HL-60 (cell line): ENCODE measurements at regions not wholly inside any gene's neighbourhood (a gene's known extent, or its start where the extent isn't known, plus 50 kb on each side); places are given as distances from the start of the nearest gene placed in this dataset.

ENCODE experiments used
- CTCF ChIP-seq: IDR thresholded peaks from one replicate; pipeline ENCODE4 v1.5.1; 2011; ENCODE audit warnings: low read length, control low read depth, inconsistent platforms; ENCODE audit not compliant: insufficient read depth
- POLR2AphosphoS5 ChIP-seq: IDR thresholded peaks from 2 replicates; pipeline ENCODE4 v1.6.1; 2012; ENCODE audit warnings: low read depth

- no peak for TF ChIP-seq CTCF
- TF ChIP-seq POLR2AphosphoS5: no peak
Observed at GRCh38 chr5:88034520-88034919, 234.1 kb downstream of the TMEM161B start.
